SHP77 treated with DMSO at 0.1 percent for 48 hours (cell line): ENCODE measurements at regions not wholly inside any gene's neighbourhood (a gene's known extent, or its start where the extent isn't known, plus 50 kb on each side); places are given as distances from the start of the nearest gene placed in this dataset.
A peak's percentile ranks its signal among the peaks of the same experiment; 100 is the strongest.
"Not testable (repeated sequence)": the region's sequence is repeated elsewhere in the genome, so short reads cannot be mapped to it uniquely, and the experiment has no call there.

Experiments
- DNase-seq: peaks from one replicate; lab custom pipeline; 2025; lab: John Stamatoyannopoulos, UW

- DNase-seq: peak; percentile 32
These were observed 99.3 kb upstream of the CHD6 start for GRCh38 chr20:41717483-41717882.

- no peak for DNase-seq
These were observed 98.7 kb upstream of the CHD6 start for GRCh38 chr20:41716911-41717310.

GRCh38 chr20:41716436-41716835 lies 98.3 kb upstream of the CHD6 start:
- DNase-seq: no peak

GRCh38 chr20:41715526-41715925 lies 97.3 kb upstream of the CHD6 start:
- DNase-seq: no peak

- DNase-seq: no peak
These were observed 95.9 kb upstream of the CHD6 start for GRCh38 chr20:41714030-41714429.

- DNase-seq: no peak
These were observed 86.7 kb upstream of the CHD6 start for GRCh38 chr20:41704896-41705295.

- no peak for DNase-seq
These were observed 84.5 kb upstream of the CHD6 start for GRCh38 chr20:41702647-41703046.

- DNase-seq: no peak
These were observed 83.6 kb upstream of the CHD6 start for GRCh38 chr20:41701588-41702348.

- DNase-seq: not testable (repeated sequence)
These were observed 81.5 kb upstream of the CHD6 start for GRCh38 chr20:41699673-41700072.

GRCh38 chr20:41697861-41698559 lies 79.8 kb upstream of the CHD6 start:
- DNase-seq: peak; percentile 42

- no peak for DNase-seq
These were observed 78.3 kb upstream of the CHD6 start for GRCh38 chr20:41696428-41696827.

GRCh38 chr20:41694796-41695195 lies 76.6 kb upstream of the CHD6 start:
- no peak for DNase-seq

GRCh38 chr20:41693136-41693979 lies 75.2 kb upstream of the CHD6 start:
- peak; percentile 80 for DNase-seq

GRCh38 chr20:41692479-41693135 lies 74.4 kb upstream of the CHD6 start:
- DNase-seq: peak; percentile 84

- DNase-seq: no peak
These were observed 73.3 kb upstream of the CHD6 start for GRCh38 chr20:41691443-41691842.

GRCh38 chr20:41690702-41691101 lies 72.5 kb upstream of the CHD6 start:
- DNase-seq: no peak

- DNase-seq: no peak
These were observed 68.8 kb upstream of the CHD6 start for GRCh38 chr20:41686961-41687360.

GRCh38 chr20:41685145-41685544 lies 67.0 kb upstream of the CHD6 start:
- not testable (repeated sequence) for DNase-seq

GRCh38 chr20:41678799-41679198 lies 60.6 kb upstream of the CHD6 start:
- DNase-seq: no peak

GRCh38 chr20:41672282-41672681 lies 54.1 kb upstream of the CHD6 start:
- DNase-seq: no peak

- DNase-seq: no peak
These were observed 53.0 kb upstream of the CHD6 start for GRCh38 chr20:41671143-41671542.

GRCh38 chr20:41670631-41671030 lies 52.5 kb upstream of the CHD6 start:
- DNase-seq: no peak
